Breast epithelium (tissue), 3 donors: ENCODE measurements at regions not wholly inside any gene's neighbourhood (a gene's known extent, or its start where the extent isn't known, plus 50 kb on each side); places are given as distances from the start of the nearest gene placed in this dataset.
A peak's percentile ranks its signal among the peaks of the same experiment; 100 is the strongest.

Experiments
- POLR2A ChIP-seq: fragments of 450-650 bp; IDR thresholded peaks from one replicate; pipeline ENCODE4 v1.6.1; 2016; ENCODE audit warnings: antibody characterized with exemption, mild to moderate bottlenecking, moderate library complexity
- POLR2AphosphoS5 ChIP-seq, 3 donors: sonication (generic); formaldehyde crosslinking; IDR thresholded peaks; one replicate each; pipeline ENCODE4 v1.6.1; 2017; ENCODE audit warnings: antibody characterized with exemption in 3 of 3
- TF ChIP-seq, protein P1 (sequence below), 3 donors: fragments of 450-650 bp; IDR thresholded peaks; one replicate each; pipeline ENCODE4 v1.5.1; 2016 to 2017; ENCODE audit warnings: antibody characterized with exemption in 3 of 3, mild to moderate bottlenecking in 3 of 3, moderate library complexity in 3 of 3

DNA sequence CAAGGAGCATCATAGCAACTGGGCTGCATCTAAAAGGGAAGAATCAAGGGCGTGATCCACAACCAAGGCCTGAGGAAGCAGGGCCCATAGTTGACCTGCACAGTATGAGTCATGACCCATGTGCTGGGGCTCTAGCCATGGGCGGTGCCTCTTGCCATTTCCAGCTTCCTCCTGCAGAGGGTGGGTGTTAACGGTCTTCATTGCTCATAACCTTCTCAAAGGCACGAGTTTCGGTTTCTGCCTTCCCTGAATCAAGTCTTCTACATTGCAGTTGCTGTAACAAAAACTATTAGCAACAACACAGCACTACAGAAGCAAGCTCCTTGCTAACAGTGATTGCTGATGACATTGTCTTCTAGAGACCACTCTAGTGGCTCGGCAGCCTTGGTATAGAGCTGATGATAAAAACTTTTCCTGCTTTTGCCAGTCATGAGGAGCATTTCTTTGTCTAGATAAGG, 66.9 kb downstream of the CTSL start:
- TF ChIP-seq, protein P1, sequence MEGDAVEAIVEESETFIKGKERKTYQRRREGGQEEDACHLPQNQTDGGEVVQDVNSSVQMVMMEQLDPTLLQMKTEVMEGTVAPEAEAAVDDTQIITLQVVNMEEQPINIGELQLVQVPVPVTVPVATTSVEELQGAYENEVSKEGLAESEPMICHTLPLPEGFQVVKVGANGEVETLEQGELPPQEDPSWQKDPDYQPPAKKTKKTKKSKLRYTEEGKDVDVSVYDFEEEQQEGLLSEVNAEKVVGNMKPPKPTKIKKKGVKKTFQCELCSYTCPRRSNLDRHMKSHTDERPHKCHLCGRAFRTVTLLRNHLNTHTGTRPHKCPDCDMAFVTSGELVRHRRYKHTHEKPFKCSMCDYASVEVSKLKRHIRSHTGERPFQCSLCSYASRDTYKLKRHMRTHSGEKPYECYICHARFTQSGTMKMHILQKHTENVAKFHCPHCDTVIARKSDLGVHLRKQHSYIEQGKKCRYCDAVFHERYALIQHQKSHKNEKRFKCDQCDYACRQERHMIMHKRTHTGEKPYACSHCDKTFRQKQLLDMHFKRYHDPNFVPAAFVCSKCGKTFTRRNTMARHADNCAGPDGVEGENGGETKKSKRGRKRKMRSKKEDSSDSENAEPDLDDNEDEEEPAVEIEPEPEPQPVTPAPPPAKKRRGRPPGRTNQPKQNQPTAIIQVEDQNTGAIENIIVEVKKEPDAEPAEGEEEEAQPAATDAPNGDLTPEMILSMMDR (IDR thresholded peaks at IDR 0.05), result no peak
- TF ChIP-seq POLR2AphosphoS5 (IDR thresholded peaks at IDR 0.05) (peak in 1 of 3 donors; percentile 76), POLR2A (no peak)
